Thoracic aorta (tissue), 2 donors: ENCODE measurements at regions not wholly inside any gene's neighbourhood (a gene's known extent, or its start where the extent isn't known, plus 50 kb on each side); places are given as distances from the start of the nearest gene placed in this dataset.

Experiments
- ATAC-seq: fragments of 150-250 bp; one replicate; pipeline ENCODE4 v1.8.0; 2017; ENCODE audit warnings: low read depth; ENCODE audit not compliant: insufficient number of reproducible peaks, low FRiP score
- DNase-seq: peaks from one replicate; pipeline ENCODE4 v3.0.0-alpha.2; 2020; ENCODE audit warnings: low spot score
- H3K27ac ChIP-seq, 2 donors: fragments of 200-600 bp; sonication (generic); 1 replicate in 1 of 2; 2 replicates in 1 of 2; pipeline ENCODE4 v1.5.1; 2016; ENCODE audit warnings: mild to moderate bottlenecking in 2 of 2, moderate library complexity in 2 of 2
- H3K27me3 ChIP-seq: fragments of 200-600 bp; sonication (generic); replicated peaks from 2 replicates; pipeline ENCODE4 v1.6.0; 2016; ENCODE audit warnings: mild to moderate bottlenecking; ENCODE audit not compliant: insufficient read depth
- H3K36me3 ChIP-seq: fragments of 200-600 bp; sonication (generic); one replicate; pipeline ENCODE4 v1.5.1; 2016
- H3K4me1 ChIP-seq, 2 donors: fragments of 200-600 bp; sonication (generic); 1 replicate in 1 of 2; 2 replicates in 1 of 2; pipeline versions ENCODE4 v1.5.1 to v1.6.0; 2016; ENCODE audit warnings: low read depth in 2 of 2, mild to moderate bottlenecking in 1 of 2; ENCODE audit not compliant: control insufficient read depth in 1 of 2
- H3K4me3 ChIP-seq: fragments of 200-600 bp; sonication (generic); 2 replicates; pipeline ENCODE4 v1.5.1; 2016; ENCODE audit warnings: mild to moderate bottlenecking
- H3K9me3 ChIP-seq: fragments of 200-600 bp; sonication (generic); 2 replicates; pipeline ENCODE4 v1.5.1; 2016
- CTCF ChIP-seq: fragments of 200-600 bp; sonication (generic); IDR thresholded peaks from one replicate; pipeline ENCODE4 v1.5.1; 2019; ENCODE audit warnings: antibody characterized with exemption

- Histone ChIP-seq H3K27ac (no peak overlapping the region), H3K4me1 (no peaks in the 10 kb centered on the region), H3K4me3 (no peak overlapping the region), H3K27me3 (no peaks in the 10 kb centered on the region), H3K9me3 (no peaks in the 10 kb centered on the region), H3K36me3 (no peaks in the 10 kb centered on the region)
- no peak for ATAC-seq
- no peak for DNase-seq
- no peak for TF ChIP-seq CTCF
Observed at GRCh38 chr6:119986934-119987549, 637.5 kb upstream of the MAN1A1 start.

- Histone ChIP-seq H3K36me3 (no peaks in the 10 kb centered on the region), H3K4me3 (no peak overlapping the region), H3K9me3 (no peaks in the 10 kb centered on the region), H3K27ac (no peak overlapping the region), H3K27me3 (no peaks in the 10 kb centered on the region), H3K4me1 (no peaks in the 10 kb centered on the region)
- no peak for ATAC-seq
- no peak for DNase-seq
- TF ChIP-seq CTCF = no peak
Observed at GRCh38 chr6:119985952-119986736, 636.6 kb upstream of the MAN1A1 start.

- ATAC-seq (no peak), DNase-seq (no peak)
- no peaks in the 10 kb centered on the region for H3K9me3 ChIP-seq
- no peaks in the 10 kb centered on the region for H3K27me3 ChIP-seq
- H3K36me3 ChIP-seq = no peaks in the 10 kb centered on the region
- no peak for TF ChIP-seq CTCF
- H3K27ac ChIP-seq = no peak overlapping the region
- no peak overlapping the region for H3K4me3 ChIP-seq
- H3K4me1 ChIP-seq = no peaks in the 10 kb centered on the region
Observed at GRCh38 chr6:119980802-119981201, 631.2 kb upstream of the MAN1A1 start.

GRCh38 chr6:119979862-119980261 is 630.3 kb upstream of the MAN1A1 start:
- H3K36me3 ChIP-seq = no peaks in the 10 kb centered on the region
- no peak for ATAC-seq

More at GRCh38 chr6:119979862-119980261, 630.3 kb upstream of the MAN1A1 start:
- no peak for DNase-seq
- no peaks in the 10 kb centered on the region for H3K4me1 ChIP-seq
- H3K27me3 ChIP-seq = no peaks in the 10 kb centered on the region
- no peaks in the 10 kb centered on the region for H3K9me3 ChIP-seq
- no peak overlapping the region for H3K4me3 ChIP-seq
- H3K27ac ChIP-seq = no peak overlapping the region
- TF ChIP-seq CTCF = no peak
